Endothelial cell of umbilical vein (primary cell): ENCODE measurements at regions not wholly inside any gene's neighbourhood (a gene's known extent, or its start where the extent isn't known, plus 50 kb on each side); places are given as distances from the start of the nearest gene placed in this dataset.

Source experiments
- BruUV-seq: library from RNA; stranded (reverse); fragments of 400-500 nt; replicated peaks from 2 replicates; lab custom pipeline; 2021; lab: Mats Ljungman, UMichigan
- CTCF ChIA-PET: fragments of 300-600, 350-600 bp; sonication (Branson Sonifier 250); formaldehyde crosslinking; loops from one replicate; lab custom pipeline; 2021; ENCODE audit warnings: antibody characterized with exemption, inconsistent platforms; lab: Charles Lee
- POLR2A ChIA-PET: fragments of 300-600, 350-600 bp; sonication (Branson Sonifier 250); formaldehyde crosslinking; loops from one replicate; lab custom pipeline; 2021; ENCODE audit warnings: antibody characterized with exemption, inconsistent platforms; lab: Charles Lee
- DNase-seq: peaks from one replicate; pipeline ENCODE4 v3.0.0-alpha.2; 2011; ENCODE audit warnings: low read depth, low spot score
- FAIRE-seq: peaks from 2 replicates; lab custom pipeline; 2011; peaks lifted over from hg19 to GRCh38; lab: Jason Lieb, UNC
- H2AFZ ChIP-seq: 2 replicates; pipeline ENCODE4 v1.6.0; 2012; ENCODE audit warnings: low read depth, low read length, control low read depth, inconsistent platforms
- H3K27ac ChIP-seq: 2 replicates; pipeline ENCODE4 v1.5.1; 2011; ENCODE audit warnings: low read depth, mild to moderate bottlenecking, control low read depth, low read length, moderate library complexity; ENCODE audit not compliant: insufficient read depth
- H3K27me3 ChIP-seq, 2 experiments: 2 replicates each; pipeline versions ENCODE4 v1.6.0 to v1.6.1; 2011; ENCODE audit warnings: low read length in 2 of 2, mixed read lengths in 1 of 2; ENCODE audit not compliant: control insufficient read depth in 2 of 2, insufficient read depth in 2 of 2
- H3K36me3 ChIP-seq, 2 experiments: 2 replicates in 1 of 2; 3 replicates in 1 of 2; pipeline ENCODE4 v1.5.1; 2011; ENCODE audit warnings: low read length in 2 of 2, mild to moderate bottlenecking in 1 of 2, moderate library complexity in 1 of 2; ENCODE audit not compliant: control insufficient read depth in 2 of 2, insufficient read depth in 2 of 2; ENCODE audit errors: extremely low read depth in 1 of 2
- H3K4me1 ChIP-seq: 3 replicates; pipeline ENCODE4 v1.5.1; 2011; ENCODE audit warnings: mild to moderate bottlenecking, low read length; ENCODE audit not compliant: control insufficient read depth, insufficient read depth; ENCODE audit errors: extremely low read depth
- H3K4me2 ChIP-seq: 2 replicates; pipeline ENCODE4 v1.6.1; 2011; ENCODE audit warnings: low read length, control low read depth, mixed read lengths; ENCODE audit not compliant: insufficient read depth
- H3K4me3 ChIP-seq, 3 experiments: fragments of 200-600 bp in 1 of 3; sonication (generic), shearing (Covaris generic) in 1 of 3; replicated peaks in 1 of 3; 2 replicates each; pipeline ENCODE4 v1.5.1; 2011 to 2016; ENCODE audit warnings: control low read depth in 3 of 3, low read length in 3 of 3, mild to moderate bottlenecking in 2 of 3, inconsistent platforms in 1 of 3, low read depth in 1 of 3, moderate library complexity in 1 of 3; ENCODE audit not compliant: insufficient read depth in 1 of 3
- H3K79me2 ChIP-seq: 2 replicates; pipeline ENCODE4 v1.6.0; 2012; ENCODE audit warnings: low read length, inconsistent platforms; ENCODE audit not compliant: control insufficient read depth, insufficient read depth
- H3K9ac ChIP-seq: replicated peaks from 2 replicates; pipeline ENCODE3; 2011; ENCODE audit warnings: low read length, control low read depth; ENCODE audit not compliant: insufficient read depth; ENCODE audit errors: extremely low read depth
- H3K9me1 ChIP-seq: replicated peaks from 3 replicates; pipeline ENCODE4 v1.6.0; 2011; ENCODE audit warnings: mild to moderate bottlenecking, low read length; ENCODE audit not compliant: control insufficient read depth, insufficient read depth; ENCODE audit errors: extremely low read depth
- H3K9me3 ChIP-seq: replicated peaks from 2 replicates; pipeline ENCODE4 v1.5.1; 2012; ENCODE audit warnings: low read length, inconsistent platforms; ENCODE audit not compliant: control insufficient read depth, insufficient read depth
- H4K20me1 ChIP-seq: replicated peaks from 2 replicates; pipeline ENCODE3; 2011; ENCODE audit warnings: mild to moderate bottlenecking, low read length; ENCODE audit not compliant: control insufficient read depth, insufficient read depth; ENCODE audit errors: extremely low read depth
- CTCF ChIP-seq, 2 donors: IDR thresholded peaks; 1 replicate in 1 of 2; 2 replicates in 1 of 2; pipeline ENCODE4 v1.5.1; 2011; ENCODE audit warnings: low read length in 2 of 2, mild to moderate bottlenecking in 2 of 2, moderate library complexity in 2 of 2, control low read depth in 1 of 2, inconsistent platforms in 1 of 2, low read depth in 1 of 2; ENCODE audit not compliant: insufficient read depth in 1 of 2; ENCODE audit errors: extremely low read depth in 1 of 2
- EZH2 ChIP-seq: IDR thresholded peaks from 2 replicates; pipeline ENCODE4 v1.6.1; 2012; ENCODE audit warnings: borderline replicate concordance, low read depth, mild to moderate bottlenecking, moderate library complexity, low read length, inconsistent platforms; ENCODE audit not compliant: severe bottlenecking
- FOS ChIP-seq: IDR thresholded peaks from 2 replicates; pipeline ENCODE4 v1.6.1; 2011; ENCODE audit warnings: mild to moderate bottlenecking, low read length, moderate library complexity, borderline replicate concordance; ENCODE audit not compliant: insufficient read depth
- GATA2 ChIP-seq: IDR thresholded peaks from 2 replicates; pipeline ENCODE4 v1.7.0; 2011; ENCODE audit warnings: low read depth, mild to moderate bottlenecking, moderate library complexity, mixed read lengths, low read length; ENCODE audit not compliant: insufficient read length, insufficient read depth
- JUN ChIP-seq: IDR thresholded peaks from 2 replicates; pipeline ENCODE4 v1.6.1; 2011; ENCODE audit warnings: borderline replicate concordance, low read depth; ENCODE audit not compliant: insufficient read length, insufficient read depth
- MAX ChIP-seq: IDR thresholded peaks from 2 replicates; pipeline ENCODE4 v1.6.1; 2011; ENCODE audit not compliant: insufficient read depth, insufficient read length
- MYC ChIP-seq: IDR thresholded peaks from one replicate; pipeline ENCODE4 v1.6.1; 2011; ENCODE audit warnings: mild to moderate bottlenecking, low read depth, low read length
- POLR2A ChIP-seq: IDR thresholded peaks from 2 replicates; pipeline ENCODE4 v1.6.1; 2012; ENCODE audit warnings: low read depth, mild to moderate bottlenecking, control low read depth, low read length
- POLR2AphosphoS5 ChIP-seq: IDR thresholded peaks from 2 replicates; pipeline ENCODE4 v1.6.1; 2012; ENCODE audit warnings: low read depth, mild to moderate bottlenecking, control low read depth, low read length, moderate library complexity; ENCODE audit not compliant: insufficient read depth
- dilution Hi-C: fragments of 300-500 bp; cut with MboI; formaldehyde crosslinking; loops from one replicate; pipeline ENCODE4 v1.15.0; 2019; ENCODE audit warnings: low sequenced_read_pairs; ENCODE audit not compliant: extremely low pct_ligation_motif_present
- intact Hi-C: fragments of 100-400 bp; cut with micrococcal nuclease; formaldehyde crosslinking; loops from one replicate; pipeline ENCODE4 v1.10.0; 2022

DNA sequence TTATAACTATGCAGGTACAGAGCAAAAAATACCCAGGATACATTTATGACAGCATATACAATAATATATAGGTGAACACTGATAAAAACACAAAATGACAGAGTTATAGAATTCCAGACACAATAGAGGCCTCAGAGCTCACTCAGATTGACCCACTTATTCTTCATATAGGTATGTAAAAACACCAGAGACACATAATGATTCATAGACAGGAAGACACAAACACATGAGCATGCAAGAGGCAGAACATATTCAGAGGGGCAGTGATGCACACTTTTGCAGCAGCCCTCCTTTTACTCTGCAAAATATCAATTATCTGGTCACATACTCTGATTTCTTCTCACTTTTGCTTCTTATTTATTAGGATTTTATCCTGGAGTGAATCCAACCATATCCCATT, 633.3 kb upstream of the ACVR2A start:
- POLR2A ChIA-PET: no interaction called here

More for the DNA sequence above, 633.3 kb upstream of the ACVR2A start:
- no peak for TF ChIP-seq FOS
- no peak for TF ChIP-seq GATA2
- no peak for TF ChIP-seq MAX
- no peak for TF ChIP-seq MYC
- TF ChIP-seq POLR2AphosphoS5: no peak
- no peak for TF ChIP-seq CTCF (IDR thresholded peaks at IDR 0.05; ENCODE audit: extremely low read depth in 1 of 2, insufficient read depth in 1 of 2, low read depth in 1 of 2, low read length in 2 of 2)
- TF ChIP-seq POLR2A: no peak
- no peak for TF ChIP-seq EZH2
- no peak for TF ChIP-seq JUN
- Histone ChIP-seq H3K4me1 (no peaks in the 10 kb centered on the region), H2AFZ (no peak overlapping the region), H3K9me3 (no peaks in the 10 kb centered on the region), H3K4me3 (no peak overlapping the region), H3K36me3 (no peaks in the 10 kb centered on the region), H3K9ac (no peak overlapping the region), H3K27me3 (no peaks in the 10 kb centered on the region), H3K9me1 (no peaks in the 10 kb centered on the region), H3K27ac (no peak overlapping the region), H3K79me2 (no peaks in the 10 kb centered on the region), H4K20me1 (no peaks in the 10 kb centered on the region), H3K4me2 (no peak overlapping the region)
- no TSS peak for BruUV-seq
- CTCF ChIA-PET: no interaction called here
- intact Hi-C loops: no loop called here
- dilution Hi-C loops: no loop called here
- FAIRE-seq (no peak), DNase-seq (no peak)
